ENCODE measurements at regions not wholly inside any gene's neighbourhood (a gene's known extent, or its start where the extent isn't known, plus 50 kb on each side); places are given as distances from the start of the nearest gene placed in this dataset.

GRCh38 chr4:111326450-111326849 is 703.6 kb upstream of the PITX2 start:
- TF ChIP-seq, protein P1, sequence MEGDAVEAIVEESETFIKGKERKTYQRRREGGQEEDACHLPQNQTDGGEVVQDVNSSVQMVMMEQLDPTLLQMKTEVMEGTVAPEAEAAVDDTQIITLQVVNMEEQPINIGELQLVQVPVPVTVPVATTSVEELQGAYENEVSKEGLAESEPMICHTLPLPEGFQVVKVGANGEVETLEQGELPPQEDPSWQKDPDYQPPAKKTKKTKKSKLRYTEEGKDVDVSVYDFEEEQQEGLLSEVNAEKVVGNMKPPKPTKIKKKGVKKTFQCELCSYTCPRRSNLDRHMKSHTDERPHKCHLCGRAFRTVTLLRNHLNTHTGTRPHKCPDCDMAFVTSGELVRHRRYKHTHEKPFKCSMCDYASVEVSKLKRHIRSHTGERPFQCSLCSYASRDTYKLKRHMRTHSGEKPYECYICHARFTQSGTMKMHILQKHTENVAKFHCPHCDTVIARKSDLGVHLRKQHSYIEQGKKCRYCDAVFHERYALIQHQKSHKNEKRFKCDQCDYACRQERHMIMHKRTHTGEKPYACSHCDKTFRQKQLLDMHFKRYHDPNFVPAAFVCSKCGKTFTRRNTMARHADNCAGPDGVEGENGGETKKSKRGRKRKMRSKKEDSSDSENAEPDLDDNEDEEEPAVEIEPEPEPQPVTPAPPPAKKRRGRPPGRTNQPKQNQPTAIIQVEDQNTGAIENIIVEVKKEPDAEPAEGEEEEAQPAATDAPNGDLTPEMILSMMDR (optimal IDR thresholded peaks at IDR 0.05 in 1 of 3, IDR thresholded peaks at IDR 0.05 in 1 of 3, conservative IDR thresholded peaks at IDR 0.05 in 1 of 3; ENCODE audit: extremely low read depth in 1 of 3, insufficient read depth in 2 of 3, low read length in 3 of 3), result no peak
- no peak for TF ChIP-seq EZH2 (IDR thresholded peaks at IDR 0.05; ENCODE audit: low read length)

Measured in keratinocyte (primary cell).